G401 (cell line): ENCODE measurements at regions not wholly inside any gene's neighbourhood (a gene's known extent, or its start where the extent isn't known, plus 50 kb on each side); places are given as distances from the start of the nearest gene placed in this dataset.
"Not testable (repeated sequence)": the region's sequence is repeated elsewhere in the genome, so short reads cannot be mapped to it uniquely, and the experiment has no call there.

Experiments
- DNase-seq: peaks from one replicate; pipeline ENCODE4 v3.0.0-alpha.2; 2015; ENCODE audit warnings: low spot score
- in situ Hi-C: cut with HindIII; loops from 2 replicates; pipeline ENCODE4 v1.10.0; 2016; ENCODE audit warnings: low sequenced_read_pairs, mixed read lengths

DNA sequence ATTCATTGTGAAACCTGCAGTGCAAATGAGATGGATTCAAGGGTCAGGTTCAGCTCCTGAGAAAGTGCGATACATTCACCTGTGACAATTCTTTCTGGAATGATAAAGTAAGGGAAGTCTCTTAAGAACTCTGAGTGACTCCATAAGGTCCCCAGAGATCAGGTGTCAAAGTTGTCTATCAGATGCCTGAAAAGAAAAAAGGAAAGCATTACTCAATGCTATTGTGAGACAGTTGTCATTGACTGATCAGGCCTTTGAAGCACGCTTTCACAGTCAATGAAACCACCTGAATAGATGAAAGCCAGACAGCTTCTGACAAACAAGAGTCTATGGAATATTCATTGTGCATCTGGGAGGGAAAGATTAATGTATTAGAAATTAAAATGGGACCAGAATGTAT is 252.7 kb upstream of the GALNT5 start:
- no peak for DNase-seq
- in situ Hi-C loops, result no loop called here

DNA sequence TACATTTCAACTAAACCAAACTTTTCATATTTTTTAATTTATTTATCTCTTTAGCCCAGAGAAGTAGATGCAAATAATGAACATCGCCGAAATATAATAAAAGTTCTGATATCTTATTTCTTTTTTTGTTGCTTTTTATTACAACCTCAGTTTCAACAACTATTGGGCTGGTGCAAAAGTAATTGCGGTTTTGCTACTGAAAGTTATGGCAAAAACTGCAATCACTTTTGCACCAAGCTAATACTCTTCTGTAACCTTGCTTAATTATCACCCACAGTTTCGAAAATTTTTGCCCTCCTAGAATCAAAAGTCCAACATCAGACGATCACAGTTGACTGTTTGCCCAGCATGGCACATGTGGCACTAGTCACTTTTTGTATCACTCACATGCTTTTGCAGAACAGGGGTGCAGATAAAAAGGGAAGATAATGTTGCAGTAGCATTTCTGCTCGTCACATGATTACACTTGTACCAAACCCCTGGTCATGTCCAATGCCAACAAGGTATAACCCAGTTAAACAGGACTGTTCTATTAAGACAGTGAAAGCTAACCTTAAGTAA is 242.4 kb upstream of the GALNT5 start:
- no peak for DNase-seq
- in situ Hi-C loops, result no loop called here

DNA sequence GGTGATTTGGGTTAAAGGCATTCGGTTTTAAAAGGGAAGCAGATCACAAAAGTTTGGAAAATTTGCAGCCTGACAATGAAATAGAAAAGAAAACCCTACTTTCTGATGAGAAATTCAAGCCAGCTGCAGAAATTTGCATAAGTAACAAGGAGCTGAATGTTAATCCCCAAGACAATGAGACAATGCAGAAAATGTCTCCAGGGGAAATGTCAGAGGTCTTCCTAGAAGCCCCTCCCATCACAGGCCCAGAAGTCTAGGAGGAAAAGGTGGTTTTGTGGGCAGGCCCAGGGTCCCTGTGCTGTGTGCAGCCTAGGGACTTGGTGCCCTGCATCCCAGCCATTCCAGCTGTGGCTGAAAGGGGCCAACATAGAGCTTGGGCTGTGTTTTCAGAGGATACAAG is 234.2 kb upstream of the GALNT5 start:
- DNase-seq, in situ Hi-C loops: not testable (repeated sequence)

- DNase-seq, result no peak
- in situ Hi-C loops, result no loop called here
These were observed 233.4 kb upstream of the GALNT5 start for GRCh38 chr2:157024129-157024528.

DNA sequence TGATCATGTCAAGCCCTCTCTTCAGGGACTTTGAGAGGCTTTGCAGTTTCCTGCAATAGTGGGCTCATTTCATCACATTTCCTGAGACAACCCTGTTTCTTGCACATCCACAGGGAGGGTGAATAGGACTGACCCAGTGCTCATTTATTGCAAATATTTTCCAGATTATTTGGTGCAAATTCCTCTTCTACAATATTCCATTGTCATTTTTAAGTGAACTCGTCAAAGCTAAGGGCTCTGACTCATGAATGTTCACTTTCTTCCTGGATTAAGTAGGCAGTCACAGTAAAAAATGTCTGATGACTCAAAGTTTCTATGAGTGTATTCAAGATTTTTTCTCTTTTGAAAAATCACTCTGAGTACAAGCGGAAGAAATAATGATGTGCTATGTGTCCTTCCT is 225.5 kb upstream of the GALNT5 start:
- in situ Hi-C loops, result no loop called here
- DNase-seq, result no peak

- in situ Hi-C loops, result no loop called here
- no peak for DNase-seq
These were observed 220.8 kb upstream of the GALNT5 start for GRCh38 chr2:157036726-157037125.

- in situ Hi-C loops, result no loop called here
These were observed 213.7 kb upstream of the GALNT5 start for GRCh38 chr2:157043786-157044185.

DNA sequence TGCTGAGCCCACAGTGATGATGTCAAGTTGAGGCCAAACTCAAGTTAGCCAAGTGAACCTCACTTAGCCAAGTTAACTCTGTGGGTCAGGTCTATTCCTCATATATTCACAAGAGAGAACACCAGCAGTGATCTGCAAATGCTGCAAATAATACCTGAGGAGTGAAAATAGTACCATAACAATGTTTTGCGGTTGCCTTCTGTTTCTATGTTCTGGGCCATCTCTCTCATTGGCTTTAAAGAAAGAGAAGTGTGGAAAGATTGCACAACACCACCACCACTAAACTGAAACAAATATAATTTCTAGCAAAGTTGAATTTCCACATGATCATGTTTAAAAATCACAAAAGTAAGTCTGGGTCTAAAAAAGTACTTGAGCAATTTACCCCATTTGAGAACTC is 211.1 kb upstream of the GALNT5 start:
- in situ Hi-C loops, result no loop called here
- no peak for DNase-seq

More at GRCh38 chr2:157043786-157044185, 213.7 kb upstream of the GALNT5 start:
- no peak for DNase-seq

GRCh38 chr2:157052685-157053224 is 204.8 kb upstream of the GALNT5 start:
- no peak for DNase-seq
- in situ Hi-C loops, result no loop called here

DNA sequence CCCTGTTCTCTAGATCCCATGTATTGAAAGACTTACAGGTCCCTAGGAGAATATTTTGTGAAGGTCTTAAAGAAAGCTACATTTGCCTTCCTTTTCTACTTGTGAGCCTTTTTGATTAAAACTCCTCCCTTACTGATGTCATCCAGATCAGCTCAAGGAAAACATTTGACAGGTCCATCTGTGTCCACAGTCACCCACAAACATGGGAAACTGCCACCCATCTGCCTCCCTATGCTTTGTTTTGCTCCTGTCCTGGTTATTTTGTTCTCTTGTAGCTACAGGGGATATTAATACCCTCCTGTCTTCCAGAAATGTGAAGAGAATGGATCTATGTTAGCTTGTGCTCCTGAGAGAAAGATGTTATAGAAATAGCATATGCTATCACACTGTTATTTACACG is 203.6 kb upstream of the GALNT5 start:
- in situ Hi-C loops, result no loop called here
- peak; percentile 95 for DNase-seq

DNA sequence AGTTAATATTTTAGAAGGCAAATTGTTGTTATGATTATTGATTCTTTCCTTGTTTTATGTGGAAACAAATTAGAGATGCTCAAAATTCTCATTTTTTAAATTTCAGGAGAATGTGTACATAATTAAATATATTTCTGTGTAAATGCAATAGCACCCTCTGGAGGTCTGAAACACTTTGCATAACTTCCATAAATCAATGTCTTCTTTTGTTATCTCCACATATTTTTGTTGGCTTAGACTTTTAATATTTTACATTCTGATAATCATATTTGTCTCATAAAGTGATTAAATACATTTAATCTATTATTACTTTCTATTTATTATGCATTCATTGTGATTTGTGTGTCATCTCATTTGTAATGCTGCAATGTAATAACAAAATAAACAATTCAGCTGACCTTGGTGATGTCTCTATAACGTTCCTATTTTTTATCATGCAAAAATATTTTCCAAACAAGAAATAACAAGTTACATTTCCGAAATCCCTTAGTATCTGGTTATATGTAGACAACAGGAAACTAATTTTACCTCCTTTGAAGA is 201.8 kb upstream of the GALNT5 start:
- in situ Hi-C loops, result no loop called here
- peak; percentile 73 for DNase-seq

DNA sequence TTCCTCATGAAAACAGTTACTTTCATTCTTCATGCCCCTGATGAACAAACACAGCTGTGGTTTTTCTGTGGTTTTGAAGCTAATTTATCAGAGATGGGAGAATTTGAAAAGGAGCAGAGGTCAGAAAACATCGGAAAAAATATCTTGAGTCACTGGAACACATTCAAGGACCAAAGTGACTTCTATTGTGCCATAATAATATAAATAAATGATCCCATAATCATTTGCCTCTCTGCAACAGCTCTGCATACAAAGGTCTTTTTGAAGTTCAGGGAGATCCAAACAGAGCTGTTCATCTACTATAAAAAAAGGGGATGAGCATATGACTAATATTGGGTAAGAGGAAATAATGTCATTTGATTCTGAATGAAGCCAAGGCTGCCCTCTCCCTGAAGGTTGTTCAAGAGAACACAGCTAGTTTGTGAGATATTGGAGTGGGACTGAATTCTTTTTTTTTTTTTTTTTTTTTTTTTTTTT is 201.3 kb upstream of the GALNT5 start:
- DNase-seq, result no peak
- in situ Hi-C loops, result no loop called here

DNA sequence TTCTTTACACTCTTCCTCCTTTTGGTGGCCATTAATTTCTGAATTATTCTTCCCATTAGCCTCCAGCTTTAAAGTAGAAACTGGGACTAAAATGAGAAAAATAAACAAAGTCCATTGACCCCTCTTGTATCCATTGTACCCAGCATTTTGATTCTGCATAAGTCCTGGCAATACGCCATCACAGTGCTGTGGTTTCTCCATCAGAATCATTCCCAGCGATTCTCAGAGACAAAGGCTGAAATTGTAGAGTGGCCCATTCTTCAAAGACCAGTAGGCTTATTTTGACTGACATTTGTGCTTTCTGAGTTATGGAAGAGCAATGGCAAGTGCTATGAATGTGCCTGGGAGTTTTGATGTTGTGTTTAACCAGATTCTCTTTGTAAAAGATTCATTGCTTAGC is 199.3 kb upstream of the GALNT5 start:
- in situ Hi-C loops, result no loop called here
- no peak for DNase-seq

GRCh38 chr2:157059036-157059435 is 198.5 kb upstream of the GALNT5 start:
- in situ Hi-C loops, result no loop called here
- no peak for DNase-seq

DNA sequence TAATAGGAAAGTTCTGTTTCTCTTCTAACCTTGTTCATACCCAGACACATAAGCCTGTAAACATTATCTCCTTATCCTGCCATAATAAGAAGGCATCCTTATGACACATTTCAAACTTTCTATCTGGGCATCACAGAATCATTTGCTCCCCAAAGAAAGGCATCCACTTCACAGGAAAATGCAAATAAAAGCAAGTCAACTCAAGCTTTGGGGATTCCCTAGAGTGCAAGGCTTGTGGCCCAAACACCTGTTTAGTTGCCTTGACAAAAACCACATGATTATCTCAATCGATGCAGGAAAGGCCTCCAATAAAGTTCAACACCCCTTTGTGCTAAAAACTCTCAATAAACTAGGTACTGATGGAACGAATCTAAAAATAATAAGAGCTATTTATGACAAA is 195.7 kb upstream of the GALNT5 start:
- no peak for DNase-seq
- in situ Hi-C loops, result no loop called here

DNA sequence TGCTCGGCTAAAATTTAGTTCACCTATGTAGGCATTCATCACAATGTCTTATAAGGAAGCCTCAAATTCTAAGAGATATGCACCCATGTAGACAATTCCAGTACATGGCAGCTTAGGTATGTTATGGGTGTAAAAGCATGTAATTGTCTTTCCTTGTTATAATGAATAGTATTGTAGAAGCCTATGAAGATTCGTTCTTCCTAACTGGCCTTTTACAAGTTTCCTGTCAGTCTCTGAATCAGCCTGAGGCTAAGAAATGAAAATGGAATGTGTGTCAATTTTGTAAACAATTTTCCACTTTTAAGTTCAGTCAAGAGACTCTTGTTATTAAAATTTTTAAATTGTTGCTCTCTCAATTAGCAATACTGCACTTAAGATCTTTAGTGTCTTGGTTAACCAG is 189.9 kb upstream of the GALNT5 start:
- no peak for DNase-seq
- in situ Hi-C loops, result no loop called here

DNA sequence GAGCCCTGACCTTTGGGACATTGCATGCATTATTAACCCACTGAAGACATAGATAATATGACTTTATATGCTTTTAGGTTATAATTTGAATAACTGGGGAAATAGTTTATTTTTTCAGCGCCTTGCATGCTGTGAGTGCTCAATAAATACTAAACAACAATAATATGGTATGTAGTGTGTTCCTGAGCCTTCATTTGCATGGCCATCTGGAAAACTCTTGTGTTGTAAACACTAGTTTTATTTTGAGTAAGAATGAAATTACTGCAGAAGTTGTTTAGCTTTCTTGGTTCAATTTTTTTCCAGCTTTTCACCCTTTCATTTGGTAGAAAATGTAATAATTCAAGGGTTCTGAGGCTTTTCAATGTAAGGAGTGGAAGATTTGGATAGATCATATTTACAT is 189.3 kb upstream of the GALNT5 start:
- in situ Hi-C loops, result no loop called here

GRCh38 chr2:157075924-157076323 is 181.6 kb upstream of the GALNT5 start:
- peak; percentile 71 for DNase-seq
- in situ Hi-C loops, result no loop called here

More for the DNA sequence above, 189.3 kb upstream of the GALNT5 start:
- no peak for DNase-seq

DNA sequence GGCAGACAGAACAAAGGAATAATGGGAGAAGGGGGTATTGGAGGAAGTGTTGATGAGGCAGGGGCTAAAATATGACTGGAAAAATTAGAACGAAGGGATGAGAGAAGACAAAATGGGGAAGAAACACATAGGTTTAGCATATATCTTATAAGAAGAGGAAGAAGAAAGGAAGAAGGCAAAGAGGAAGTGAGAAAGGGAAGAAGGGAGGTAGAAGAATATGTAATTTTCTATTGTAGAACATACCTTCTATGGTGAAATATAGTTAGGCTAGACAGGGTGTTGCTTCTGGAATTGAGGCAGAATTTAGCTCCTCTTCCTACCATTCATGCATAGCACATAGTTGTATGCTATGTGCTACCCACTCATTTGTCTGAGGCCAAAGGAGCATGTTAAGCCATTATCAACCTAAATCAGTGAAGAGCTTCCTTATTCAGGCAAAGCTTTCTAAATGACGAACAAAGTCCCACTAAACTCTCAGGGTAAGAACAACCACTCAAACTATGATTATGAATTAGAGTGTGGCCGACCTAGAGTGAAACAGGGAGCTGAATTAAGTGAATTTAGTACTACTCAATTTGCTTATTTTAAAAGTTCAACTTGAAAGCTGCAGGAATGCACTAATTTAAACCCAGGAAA is 180.9 kb upstream of the GALNT5 start:
- in situ Hi-C loops, result no loop called here
- DNase-seq, result no peak

DNA sequence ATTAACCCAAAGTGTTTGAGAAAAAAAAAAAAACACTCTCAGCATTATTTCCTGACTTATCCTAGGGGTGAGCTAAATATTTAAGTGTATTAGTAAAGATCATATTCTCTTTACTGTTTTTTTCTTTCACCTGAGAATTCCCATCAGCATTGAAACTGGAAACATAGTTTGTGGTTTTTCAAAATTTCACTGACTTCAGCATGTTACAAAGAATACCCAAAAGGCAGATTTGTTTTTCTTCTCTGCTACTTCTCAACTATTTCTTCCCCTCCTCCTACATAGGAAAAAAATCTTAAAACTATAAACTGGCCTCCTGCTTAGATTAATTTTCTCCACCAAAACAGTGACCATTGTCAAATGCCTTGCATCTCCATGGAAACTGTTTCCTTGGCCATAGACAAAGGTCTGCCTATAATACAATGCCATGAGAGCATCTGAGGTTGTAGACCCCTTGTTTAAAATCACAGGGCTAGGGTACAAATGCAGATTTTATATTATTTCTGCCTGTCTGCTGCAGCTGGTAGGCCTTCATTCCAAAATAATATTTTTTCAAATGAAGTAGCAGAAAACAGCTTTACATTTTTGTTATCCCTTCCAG is 179.7 kb upstream of the GALNT5 start:
- in situ Hi-C loops, result no loop called here
- DNase-seq, result no peak
